ENCODE measurements at regions not wholly inside any gene's neighbourhood (a gene's known extent, or its start where the extent isn't known, plus 50 kb on each side); places are given as distances from the start of the nearest gene placed in this dataset.
"Not testable (repeated sequence)": the region's sequence is repeated elsewhere in the genome, so short reads cannot be mapped to it uniquely, and the experiment has no call there.

GRCh38 chr13:61215601-61216000 lies 200.0 kb downstream of the PCDH20 start:
- 20 to 33% methylated on average over 3 of the region's 3 CpGs for WGBS, 2 donors (ENCODE audit: low coverage in 1 of 2)
- no peaks in the 10 kb centered on the region for H3K27me3 ChIP-seq
- no peak overlapping the region for H3K27ac ChIP-seq
- no peak for ATAC-seq
- H3K9me3 ChIP-seq = no peaks in the 10 kb centered on the region
- no peaks in the 10 kb centered on the region for H3K4me1 ChIP-seq
- H3K4me3 ChIP-seq = no peak overlapping the region
- no peaks in the 10 kb centered on the region for H3K36me3 ChIP-seq
- no peak for TF ChIP-seq EP300 (IDR thresholded peaks at IDR 0.05)
- TF ChIP-seq POLR2A (IDR thresholded peaks at IDR 0.05) = no peak
- TF ChIP-seq POLR2AphosphoS5 (IDR thresholded peaks at IDR 0.05) = no peak
- TF ChIP-seq CTCF (IDR thresholded peaks at IDR 0.05) = no peak

- WGBS, 2 donors (ENCODE audit: low coverage in 1 of 2) = 66 to 72% methylated on average over 3 of the region's 3 CpGs
- no peaks in the 10 kb centered on the region for H3K27me3 ChIP-seq
- H3K9me3 ChIP-seq = no peaks in the 10 kb centered on the region
- H3K27ac ChIP-seq = no peak overlapping the region
- ATAC-seq = no peak
- TF ChIP-seq EP300 (IDR thresholded peaks at IDR 0.05) (no peak), POLR2A (IDR thresholded peaks at IDR 0.05) (no peak), CTCF (IDR thresholded peaks at IDR 0.05) (no peak), POLR2AphosphoS5 (IDR thresholded peaks at IDR 0.05) (no peak)
- no peaks in the 10 kb centered on the region for H3K36me3 ChIP-seq
- no peak overlapping the region for H3K4me3 ChIP-seq
- no peaks in the 10 kb centered on the region for H3K4me1 ChIP-seq
Observed at GRCh38 chr13:61215116-61215515, 200.5 kb downstream of the PCDH20 start.

- no peaks in the 10 kb centered on the region for H3K9me3 ChIP-seq
- H3K4me1 ChIP-seq = no peaks in the 10 kb centered on the region
- no peak overlapping the region for H3K27ac ChIP-seq
- TF ChIP-seq POLR2A (IDR thresholded peaks at IDR 0.05) = no peak
- whole genome bisulfite sequencing, 2 donors (ENCODE audit: low coverage in 1 of 2) = 44 to 64% methylated on average over 4 of the region's 4 CpGs
- no peak for ATAC-seq
- H3K27me3 ChIP-seq = no peaks in the 10 kb centered on the region
- H3K4me3 ChIP-seq = no peak overlapping the region
- no peaks in the 10 kb centered on the region for H3K36me3 ChIP-seq
Observed at GRCh38 chr13:61214551-61214950, 201.1 kb downstream of the PCDH20 start.

- ATAC-seq, H3K27me3 ChIP-seq, H3K4me3 ChIP-seq, H3K4me1 ChIP-seq, H3K36me3 ChIP-seq, H3K9me3 ChIP-seq, H3K27ac ChIP-seq: not testable (repeated sequence)
- WGBS, 2 donors (ENCODE audit: low coverage in 1 of 2) = 91 to 95% methylated on average over 8 to 11 of the region's 11 CpGs
Observed at GRCh38 chr13:61205898-61206297, 209.8 kb downstream of the PCDH20 start.

- no peak for TF ChIP-seq EP300 (IDR thresholded peaks at IDR 0.05)
- TF ChIP-seq POLR2AphosphoS5 (IDR thresholded peaks at IDR 0.05) = no peak
- no peak for TF ChIP-seq CTCF (IDR thresholded peaks at IDR 0.05)
- TF ChIP-seq POLR2A (IDR thresholded peaks at IDR 0.05) = no peak
- H3K27me3 ChIP-seq = no peaks in the 10 kb centered on the region
- no peaks in the 10 kb centered on the region for H3K9me3 ChIP-seq
- 94 to 100% methylated on average over 1 of the region's 1 CpG for WGBS, 2 donors (ENCODE audit: low coverage in 1 of 2)
- no peaks in the 10 kb centered on the region for H3K36me3 ChIP-seq
- no peaks in the 10 kb centered on the region for H3K4me1 ChIP-seq
- ATAC-seq = no peak
- H3K27ac ChIP-seq = no peak overlapping the region
- H3K4me3 ChIP-seq = no peak overlapping the region
Observed at GRCh38 chr13:61204025-61204424, 211.6 kb downstream of the PCDH20 start.

- no peak for ATAC-seq
- no peaks in the 10 kb centered on the region for H3K4me1 ChIP-seq
- no peak for TF ChIP-seq CTCF (IDR thresholded peaks at IDR 0.05)
- TF ChIP-seq EP300 (IDR thresholded peaks at IDR 0.05) = no peak
- no peak for TF ChIP-seq POLR2AphosphoS5 (IDR thresholded peaks at IDR 0.05)
- no peak for TF ChIP-seq POLR2A (IDR thresholded peaks at IDR 0.05)
- H3K36me3 ChIP-seq = no peaks in the 10 kb centered on the region
- no peaks in the 10 kb centered on the region for H3K9me3 ChIP-seq
- WGBS, 2 donors (ENCODE audit: low coverage in 1 of 2) = 30 to 36% methylated on average over 1 of the region's 1 CpG
- H3K27me3 ChIP-seq = no peaks in the 10 kb centered on the region
- no peak overlapping the region for H3K27ac ChIP-seq
- no peak overlapping the region for H3K4me3 ChIP-seq
Observed at GRCh38 chr13:61202042-61202441, 213.6 kb downstream of the PCDH20 start.

All from gastroesophageal sphincter (tissue), 4 donors.